ENCODE measurements at regions not wholly inside any gene's neighbourhood (a gene's known extent, or its start where the extent isn't known, plus 50 kb on each side); places are given as distances from the start of the nearest gene placed in this dataset.

DNA sequence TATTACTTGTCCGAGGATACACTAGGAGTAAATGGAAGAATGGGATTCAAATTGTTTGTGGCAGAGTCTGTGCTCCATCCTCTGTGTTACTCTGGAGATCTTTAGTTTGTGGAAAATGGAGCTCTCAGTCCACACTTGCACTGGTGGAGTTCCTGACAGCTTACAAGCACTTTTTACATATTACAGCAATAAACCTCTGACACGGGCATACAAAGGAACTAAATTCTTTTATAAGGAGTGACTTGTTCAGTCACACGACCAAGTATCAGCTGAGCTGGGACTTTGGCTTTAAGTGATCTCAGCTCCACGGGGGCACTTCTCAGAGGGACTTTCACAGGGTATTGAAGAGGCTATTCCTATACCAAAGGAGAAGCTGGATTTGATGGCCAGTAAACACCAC lies 417.5 kb downstream of the LRIG3 start:
- Histone ChIP-seq H3K27ac (no peak overlapping the region), H3K36me3 (no peaks in the 10 kb centered on the region), H3K4me3 (no peak overlapping the region), H3K9me3 (no peaks in the 10 kb centered on the region), H3K4me1 (no peaks in the 10 kb centered on the region), H3K27me3 (peaks cover 0 to 2% (median 0%) of the 10 kb centered on the region in 7 donors)
- DNase-seq = no peak
- ATAC-seq = no peak
- TF ChIP-seq CTCF (IDR thresholded peaks at IDR 0.05) = no peak
- intact Hi-C loops (cut with DNase I) = no loop called here
- 49 to 54% methylated on average over 4 of the region's 4 CpGs for WGBS, 2 donors

DNA sequence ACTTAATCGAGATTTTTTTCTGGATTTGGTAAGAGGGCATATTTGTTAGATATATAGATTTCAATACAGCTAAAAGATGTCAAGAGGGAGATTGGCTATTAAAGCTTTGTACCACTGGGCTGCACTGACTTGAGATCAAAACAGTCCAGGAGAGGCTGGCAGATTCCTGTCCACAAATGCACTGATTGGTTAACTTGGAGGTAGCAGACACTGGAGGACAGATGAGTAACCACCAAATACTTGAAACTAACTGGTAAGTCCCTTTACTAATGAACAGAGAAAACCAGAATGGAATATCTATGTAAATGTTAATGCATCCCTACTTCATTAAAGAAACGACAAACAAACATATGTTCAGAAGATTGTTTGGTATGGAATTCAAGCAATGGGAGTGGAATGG lies 416.6 kb downstream of the LRIG3 start:
- TF ChIP-seq CTCF (IDR thresholded peaks at IDR 0.05) = no peak
- Histone ChIP-seq H3K4me3 (no peak overlapping the region), H3K9me3 (no peaks in the 10 kb centered on the region), H3K36me3 (no peaks in the 10 kb centered on the region), H3K27me3 (peaks cover 0 to 2% (median 0%) of the 10 kb centered on the region in 7 donors), H3K4me1 (no peaks in the 10 kb centered on the region), H3K27ac (no peak overlapping the region)
- intact Hi-C loops (cut with DNase I) = no loop called here
- WGBS, 2 donors = 96 to 98% methylated on average over 2 of the region's 2 CpGs
- ATAC-seq (no peak), DNase-seq (no peak)

DNA sequence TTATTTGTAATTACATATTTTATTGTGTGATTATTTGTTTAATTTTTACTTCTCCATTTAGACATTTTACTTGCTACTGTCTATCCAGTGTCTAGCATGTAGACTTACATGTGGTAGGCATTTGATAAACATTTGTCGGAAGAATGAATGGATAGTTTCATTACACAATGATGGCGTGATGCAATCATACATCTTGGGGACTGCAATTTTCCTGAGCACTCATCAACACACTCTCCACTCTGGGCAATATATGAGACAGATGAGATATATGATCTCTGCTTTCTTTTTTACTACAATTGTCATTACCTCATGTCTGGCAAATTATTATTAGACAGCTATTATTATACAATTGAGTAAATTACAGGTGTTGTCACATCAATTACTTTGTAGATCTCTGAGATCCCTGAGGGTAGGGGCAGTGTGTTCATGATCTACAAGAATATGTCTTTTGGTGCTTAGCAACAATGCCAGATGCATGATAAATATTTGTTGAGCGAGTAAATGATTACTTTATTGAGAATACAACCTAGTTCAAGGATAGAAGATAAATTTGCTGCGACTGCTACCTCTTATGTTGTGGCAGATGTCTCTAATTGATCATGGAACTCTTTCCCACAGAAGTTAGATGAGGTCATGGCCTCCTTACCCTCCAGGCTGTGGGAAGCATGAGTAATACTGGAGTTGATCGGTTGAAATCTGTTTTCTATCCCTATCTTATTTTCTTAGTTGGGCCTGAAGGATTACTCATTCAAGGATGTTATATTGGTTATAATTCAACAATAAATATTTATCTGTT lies 416.0 kb downstream of the LRIG3 start:
- intact Hi-C loops (cut with DNase I) = no loop called here
- no peak for DNase-seq

More for the DNA sequence above, 416.0 kb downstream of the LRIG3 start:
- no peaks in the 10 kb centered on the region for H3K36me3 ChIP-seq
- no peak for TF ChIP-seq CTCF (IDR thresholded peaks at IDR 0.05)
- no peaks in the 10 kb centered on the region for H3K4me1 ChIP-seq
- no peak overlapping the region for H3K27ac ChIP-seq
- no peak for ATAC-seq
- WGBS, 2 donors = 90 to 91% methylated on average over 5 of the region's 5 CpGs
- no peak overlapping the region for H3K4me3 ChIP-seq
- peaks cover 0 to 2% (median 0%) of the 10 kb centered on the region in 7 donors for H3K27me3 ChIP-seq
- no peaks in the 10 kb centered on the region for H3K9me3 ChIP-seq
